HG02678 (cell line): ENCODE measurements at regions not wholly inside any gene's neighbourhood (a gene's known extent, or its start where the extent isn't known, plus 50 kb on each side); places are given as distances from the start of the nearest gene placed in this dataset.

Experiments used
- ATAC-seq: cut with Tn5 transposase; IDR thresholded peaks from one replicate; pipeline ENCODE4 v1.9.1; 2021; ENCODE audit warnings: mild to moderate bottlenecking, moderate library complexity; ENCODE audit not compliant: unreplicated experiment

- no peak for ATAC-seq
Observed at GRCh38 chr7:136078630-136079029, 101.5 kb upstream of the MTPN start.

GRCh38 chr7:136076954-136077353 lies 99.8 kb upstream of the MTPN start:
- ATAC-seq, result no peak

GRCh38 chr7:136074843-136075242 lies 97.7 kb upstream of the MTPN start:
- no peak for ATAC-seq

- ATAC-seq, result no peak
Observed at GRCh38 chr7:136072447-136072846, 95.3 kb upstream of the MTPN start.

GRCh38 chr7:136070736-136071505 lies 93.8 kb upstream of the MTPN start:
- no peak for ATAC-seq

GRCh38 chr7:136069840-136070529 lies 92.8 kb upstream of the MTPN start:
- ATAC-seq, result no peak

- ATAC-seq, result no peak
Observed at GRCh38 chr7:136067277-136067676, 90.1 kb upstream of the MTPN start.

- no peak for ATAC-seq
Observed at GRCh38 chr7:136066304-136067143, 89.4 kb upstream of the MTPN start.

GRCh38 chr7:136064627-136065237 lies 87.6 kb upstream of the MTPN start:
- ATAC-seq, result no peak

- ATAC-seq, result no peak
Observed at GRCh38 chr7:136064081-136064480, 86.9 kb upstream of the MTPN start.

GRCh38 chr7:136063326-136063666 lies 86.1 kb upstream of the MTPN start:
- ATAC-seq, result no peak

- no peak for ATAC-seq
Observed at GRCh38 chr7:136062625-136063325, 85.6 kb upstream of the MTPN start.

GRCh38 chr7:136061433-136061832 lies 84.3 kb upstream of the MTPN start:
- no peak for ATAC-seq

GRCh38 chr7:136058546-136058945 lies 81.4 kb upstream of the MTPN start:
- no peak for ATAC-seq

- no peak for ATAC-seq
Observed at GRCh38 chr7:136057509-136057908, 80.3 kb upstream of the MTPN start.

GRCh38 chr7:136056651-136057231 lies 79.6 kb upstream of the MTPN start:
- no peak for ATAC-seq

GRCh38 chr7:136055266-136055665 lies 78.1 kb upstream of the MTPN start:
- no peak for ATAC-seq

GRCh38 chr7:136053689-136054485 lies 76.7 kb upstream of the MTPN start:
- no peak for ATAC-seq

GRCh38 chr7:136051203-136051928 lies 74.2 kb upstream of the MTPN start:
- ATAC-seq, result no peak
